GM12878 (cell line): ENCODE measurements at regions not wholly inside any gene's neighbourhood (a gene's known extent, or its start where the extent isn't known, plus 50 kb on each side); places are given as distances from the start of the nearest gene placed in this dataset.

Source experiments
- ATAC-seq: fragments of 200-7000 bp; cut with Tn5 transposase; 3 replicates; pipeline ENCODE4 v1.9.1; 2020; ENCODE audit warnings: mild to moderate bottlenecking, moderate library complexity
- BruUV-seq: library from RNA; stranded (reverse); fragments of 400-500 nt; replicated peaks from 2 replicates; lab custom pipeline; 2021; lab: Mats Ljungman, UMichigan
- CTCF ChIA-PET: fragments of 300-600 bp; sonication (Branson Sonifier 250); formaldehyde crosslinking; extraction: SDS; loops from one replicate; lab custom pipeline; 2021; ENCODE audit warnings: inconsistent platforms; lab: Yijun Ruan, JAX
- POLR2A ChIA-PET: fragments of 350-600 bp; formaldehyde crosslinking; extraction: SDS; loops from one replicate; lab custom pipeline; 2021; ENCODE audit warnings: inconsistent platforms; lab: Charles Lee
- RAD21 ChIA-PET: fragments of 300-600 bp; sonication (Branson Sonifier 250); formaldehyde crosslinking; loops from one replicate; lab custom pipeline; 2023; ENCODE audit warnings: antibody characterized with exemption; ENCODE audit not compliant: unreplicated experiment; lab: Charles Lee
- SMC1A ChIA-PET: fragments of 300-600 bp; sonication (Branson Sonifier 250); formaldehyde crosslinking; loops from one replicate; lab custom pipeline; 2023; ENCODE audit not compliant: unreplicated experiment, uncharacterized antibody; lab: Charles Lee
- DNase-seq: peaks from one replicate; pipeline ENCODE4 v3.0.0-alpha.2; 2011; ENCODE audit warnings: low read depth, low spot score
- FAIRE-seq: peaks from 3 replicates; lab custom pipeline; 2011; peaks lifted over from hg19 to GRCh38; lab: Jason Lieb, UNC
- H2AFZ ChIP-seq: 2 replicates; pipeline ENCODE4 v1.6.0; 2011; ENCODE audit warnings: low read depth, low read length, control low read depth; ENCODE audit not compliant: control insufficient read depth
- H3K27ac ChIP-seq: 2 replicates; pipeline ENCODE4 v1.5.1; 2011; ENCODE audit warnings: control low read depth; ENCODE audit not compliant: control insufficient read depth, insufficient read depth
- H3K27me3 ChIP-seq, 2 experiments: replicated peaks in 1 of 2; 2 replicates each; pipeline versions ENCODE4 v1.6.0 to v1.6.1; 2011; ENCODE audit warnings: low read length in 1 of 2; ENCODE audit not compliant: control insufficient read depth in 2 of 2, insufficient read depth in 2 of 2
- H3K36me3 ChIP-seq, 2 experiments: 2 replicates each; pipeline ENCODE4 v1.5.1; 2011; ENCODE audit warnings: low read length in 1 of 2; ENCODE audit not compliant: control insufficient read depth in 2 of 2, insufficient read depth in 2 of 2
- H3K4me1 ChIP-seq: 2 replicates; pipeline ENCODE4 v1.6.1; 2011; ENCODE audit warnings: mild to moderate bottlenecking, low read length, moderate library complexity, mixed read lengths; ENCODE audit not compliant: control insufficient read depth, insufficient read depth
- H3K4me2 ChIP-seq: 2 replicates; pipeline ENCODE4 v1.6.0; 2011; ENCODE audit warnings: control low read depth; ENCODE audit not compliant: control insufficient read depth, insufficient read depth
- H3K4me3 ChIP-seq: fragments of 200-600 bp; sonication (generic); 2 replicates; pipeline ENCODE4 v1.5.1; 2016
- H3K79me2 ChIP-seq: 2 replicates; pipeline ENCODE4 v1.6.0; 2011; ENCODE audit warnings: low read length; ENCODE audit not compliant: control insufficient read depth, insufficient read depth
- H3K9ac ChIP-seq: 2 replicates; pipeline ENCODE4 v1.8.0; 2011; ENCODE audit warnings: low read length, control low read depth, mixed read lengths; ENCODE audit not compliant: control insufficient read depth, insufficient read depth
- H3K9me3 ChIP-seq: replicated peaks from 3 replicates; pipeline ENCODE4 v1.5.1; 2011; ENCODE audit warnings: mild to moderate bottlenecking, low read length; ENCODE audit not compliant: control insufficient read depth, insufficient read depth
- H4K20me1 ChIP-seq: 2 replicates; pipeline ENCODE4 v1.6.0; 2011; ENCODE audit not compliant: control insufficient read depth, insufficient read depth
- CTCF ChIP-seq, 3 experiments: IDR thresholded peaks in 2 of 3; conservative IDR thresholded peaks in 1 of 3; 2 replicates each; pipeline ENCODE4 v1.5.1; 2011; ENCODE audit warnings: low read depth in 3 of 3, low read length in 3 of 3, mild to moderate bottlenecking in 3 of 3, control low read depth in 2 of 3, moderate library complexity in 2 of 3, inconsistent platforms in 1 of 3, mixed read lengths in 1 of 3; ENCODE audit not compliant: control insufficient read depth in 2 of 3, insufficient read depth in 1 of 3; ENCODE audit errors: extremely low read depth in 1 of 3
- HCFC1 ChIP-seq: fragments of 150-350 bp; IDR thresholded peaks from 2 replicates; pipeline ENCODE4 v1.6.1; 2014; ENCODE audit warnings: low read length
- IKZF1 ChIP-seq: fragments of 450-650 bp; conservative IDR thresholded peaks from 2 replicates; pipeline ENCODE4 v1.6.1; 2017; ENCODE audit warnings: antibody characterized with exemption, mild to moderate bottlenecking
- IKZF2 ChIP-seq, 2 experiments: fragments of 450-650 bp; IDR thresholded peaks; 2 replicates each; pipeline ENCODE4 v1.6.1; 2017; ENCODE audit warnings: mild to moderate bottlenecking in 2 of 2, moderate library complexity in 2 of 2
- IRF4 ChIP-seq: IDR thresholded peaks from 2 replicates; pipeline ENCODE4 v1.6.1; 2011; ENCODE audit warnings: low read depth, low read length
- MLLT1 ChIP-seq: fragments of 450-650 bp; IDR thresholded peaks from 2 replicates; pipeline ENCODE4 v1.6.1; 2016; ENCODE audit warnings: mild to moderate bottlenecking
- NR2C1 ChIP-seq: fragments of 450-650 bp; IDR thresholded peaks from 2 replicates; pipeline ENCODE4 v1.6.1; 2017; ENCODE audit warnings: antibody characterized with exemption, mild to moderate bottlenecking, moderate library complexity
- POU2F2 ChIP-seq: IDR thresholded peaks from 3 replicates; pipeline ENCODE4 v1.6.1; 2011; ENCODE audit warnings: low read depth, mild to moderate bottlenecking, low read length, borderline replicate concordance
- RAD21 ChIP-seq: IDR thresholded peaks from 2 replicates; pipeline ENCODE4 v1.6.1; 2011; ENCODE audit warnings: mild to moderate bottlenecking, low read depth, low read length, moderate library complexity; ENCODE audit not compliant: insufficient read depth
- RELB ChIP-seq: fragments of 450-650 bp; IDR thresholded peaks from 2 replicates; pipeline ENCODE4 v1.6.1; 2017; ENCODE audit warnings: low read depth, mild to moderate bottlenecking, moderate library complexity
- SMC3 ChIP-seq: IDR thresholded peaks from 2 replicates; pipeline ENCODE4 v1.6.1; 2011; ENCODE audit warnings: low read length, improper control_type of control experiment, borderline replicate concordance
- ZNF274 ChIP-seq: IDR thresholded peaks from one replicate; pipeline ENCODE4 v1.8.0; 2011; ENCODE audit not compliant: insufficient read length, insufficient read depth
- WGBS: methylation state at CpG from one replicate; pipeline ENCODE4 v1.1.6; 2016; ENCODE audit warnings: low lambda C conversion rate; ENCODE audit not compliant: insufficient replicate concordance, insufficient coverage; ENCODE audit errors: missing lambda C conversion rate; 5-methylcytosine and 5-hydroxymethylcytosine counted together
- in situ Hi-C: fragments of 300-500 bp; cut with MboI; formaldehyde crosslinking; loops from 9 replicates; pipeline ENCODE4 v1.14.3; 2018; ENCODE audit warnings: mixed read lengths
- intact Hi-C: fragments of 100-400 bp; cut with micrococcal nuclease; formaldehyde crosslinking; loops from one replicate; pipeline ENCODE4 v1.14.2; 2022; ENCODE audit not compliant: unreplicated experiment

GRCh38 chr14:97410667-97411620 is 613.8 kb downstream of the VRK1 start:
- no peaks in the 10 kb centered on the region for H3K36me3 ChIP-seq
- ATAC-seq (peak; percentile 37; the same call in 2 of the 3 replicates), DNase-seq (no peak), FAIRE-seq (no peak)
- H3K9me3 ChIP-seq, result no peaks in the 10 kb centered on the region
- TSS peak; percentile 28 for BruUV-seq
- H4K20me1 ChIP-seq, result no peaks in the 10 kb centered on the region
- ChIA-PET CTCF (interaction anchor here (1.0 to 1.7 kb wide), 3 partner anchors 11 to 22 kb away, joined by 3 to 5 read pairs (median 4); no protein-coding TSS in a partner anchor), POLR2A (interaction anchor here (0.6 to 1.3 kb wide), 4 partner anchors 21 to 42 kb away, joined by 3 to 5 read pairs (median 4); no protein-coding TSS in a partner anchor), SMC1A (interaction anchor here (0.9 to 11.6 kb wide), 13 partner anchors 18 to 174 kb away, joined by 3 to 115 read pairs (median 4); no protein-coding TSS in a partner anchor), RAD21 (interaction anchor here (0.9 to 5.9 kb wide), 6 partner anchors 11 to 104 kb away, joined by 3 to 83 read pairs (median 5); no protein-coding TSS in a partner anchor)
- peak overlapping the region; percentile 53 for H3K27ac ChIP-seq
- H3K27me3 ChIP-seq, result no peaks in the 10 kb centered on the region
- intact Hi-C loops (loop anchor here (2.0 to 10.0 kb wide), 3 partner anchors 104 to 294 kb away; no protein-coding TSS in a partner anchor), in situ Hi-C loops (no loop called here)
- 36% methylated on average over 13 of the region's 13 CpGs for WGBS
- no peaks in the 10 kb centered on the region for H3K79me2 ChIP-seq
- no peak overlapping the region; the same call in 1 of the 2 replicates for H2AFZ ChIP-seq
- H3K4me1 ChIP-seq, result peaks cover 13% of the 10 kb centered on the region
- H3K4me3 ChIP-seq, result no peak overlapping the region
- H3K4me2 ChIP-seq, result peak overlapping the region; percentile 13; the same call in 1 of the 2 replicates
- H3K9ac ChIP-seq, result no peak overlapping the region; the same call in 1 of the 2 replicates
- peak; percentile 48 to 62; a peak in 2 of 4 replicates for TF ChIP-seq IKZF2 (IDR thresholded peaks at IDR 0.05)
- no peak for TF ChIP-seq ZNF274
- TF ChIP-seq RELB, result peak; percentile 67
- TF ChIP-seq NR2C1, result no peak
- peak; percentile 43; the same call in 1 of the 2 replicates for TF ChIP-seq RAD21
- TF ChIP-seq HCFC1, result no peak
- TF ChIP-seq CTCF (IDR thresholded peaks at IDR 0.05 in 2 of 3, conservative IDR thresholded peaks at IDR 0.05 in 1 of 3; ENCODE audit: control insufficient read depth in 2 of 3, extremely low read depth in 1 of 3, insufficient read depth in 1 of 3, low read depth in 3 of 3, low read length in 3 of 3), result peak in 2 of 3 experiments; percentile 2 to 26; a peak in 1 of 6 replicates
- no peak for TF ChIP-seq POU2F2
- TF ChIP-seq IKZF1, result peak; percentile 53
- TF ChIP-seq MLLT1, result peak; percentile 67
- no peak for TF ChIP-seq IRF4
- peak; percentile 10; the same call in 1 of the 2 replicates for TF ChIP-seq SMC3
